ENCODE measurements at regions not wholly inside any gene's neighbourhood (a gene's known extent, or its start where the extent isn't known, plus 50 kb on each side); places are given as distances from the start of the nearest gene placed in this dataset.

DNA sequence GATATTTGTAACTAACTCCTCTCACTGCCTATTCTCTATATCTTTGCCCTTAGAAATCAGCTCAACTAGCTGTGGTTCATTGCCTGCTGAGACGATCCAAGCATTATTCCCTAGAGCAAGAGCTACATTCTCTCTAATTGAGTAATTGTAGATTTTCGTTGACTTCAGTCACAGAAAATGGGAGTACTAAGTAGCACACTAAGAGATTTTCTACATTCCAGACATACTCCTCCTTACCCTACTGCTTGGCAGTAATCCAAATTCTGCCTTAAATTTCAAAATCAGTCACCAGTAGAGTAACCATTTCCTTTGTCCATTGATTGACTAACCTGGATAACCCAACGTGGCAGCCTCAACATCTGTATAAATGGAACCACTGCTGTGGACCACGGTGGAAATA is 1786.8 kb downstream of the SLITRK5 start:
- TF ChIP-seq, protein P1, sequence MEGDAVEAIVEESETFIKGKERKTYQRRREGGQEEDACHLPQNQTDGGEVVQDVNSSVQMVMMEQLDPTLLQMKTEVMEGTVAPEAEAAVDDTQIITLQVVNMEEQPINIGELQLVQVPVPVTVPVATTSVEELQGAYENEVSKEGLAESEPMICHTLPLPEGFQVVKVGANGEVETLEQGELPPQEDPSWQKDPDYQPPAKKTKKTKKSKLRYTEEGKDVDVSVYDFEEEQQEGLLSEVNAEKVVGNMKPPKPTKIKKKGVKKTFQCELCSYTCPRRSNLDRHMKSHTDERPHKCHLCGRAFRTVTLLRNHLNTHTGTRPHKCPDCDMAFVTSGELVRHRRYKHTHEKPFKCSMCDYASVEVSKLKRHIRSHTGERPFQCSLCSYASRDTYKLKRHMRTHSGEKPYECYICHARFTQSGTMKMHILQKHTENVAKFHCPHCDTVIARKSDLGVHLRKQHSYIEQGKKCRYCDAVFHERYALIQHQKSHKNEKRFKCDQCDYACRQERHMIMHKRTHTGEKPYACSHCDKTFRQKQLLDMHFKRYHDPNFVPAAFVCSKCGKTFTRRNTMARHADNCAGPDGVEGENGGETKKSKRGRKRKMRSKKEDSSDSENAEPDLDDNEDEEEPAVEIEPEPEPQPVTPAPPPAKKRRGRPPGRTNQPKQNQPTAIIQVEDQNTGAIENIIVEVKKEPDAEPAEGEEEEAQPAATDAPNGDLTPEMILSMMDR (conservative IDR thresholded peaks at IDR 0.05; ENCODE audit: low read depth, low read length): no peak
- no peak for TF ChIP-seq EZH2 (IDR thresholded peaks at IDR 0.05; ENCODE audit: borderline replicate concordance, low read depth, low read length, poor library complexity, severe bottlenecking)

Data from A673 (cell line).